ENCODE measurements at regions not wholly inside any gene's neighbourhood (a gene's known extent, or its start where the extent isn't known, plus 50 kb on each side); places are given as distances from the start of the nearest gene placed in this dataset.

DNA sequence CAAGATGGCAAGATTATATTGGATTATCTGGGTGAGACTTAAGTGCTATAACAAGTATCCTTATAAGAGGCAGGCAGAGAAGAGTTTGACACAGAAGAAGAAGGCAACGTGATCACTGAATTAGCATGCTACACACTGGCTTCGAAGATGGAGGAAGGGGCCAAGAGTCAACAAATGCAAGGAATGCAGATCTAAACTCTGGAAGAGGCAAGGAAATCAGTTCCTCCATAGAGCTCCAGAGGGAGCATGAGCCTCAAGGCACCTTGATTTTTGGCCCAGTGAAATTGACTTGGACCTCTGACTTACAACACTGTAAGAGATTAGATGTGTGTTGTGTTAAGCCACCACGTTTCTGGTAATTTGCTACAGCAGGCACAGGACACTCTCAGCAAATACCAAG, 536.4 kb upstream of the SEL1L start:
- Histone ChIP-seq H3K79me1 (ENCODE audit: low read length) (no peaks in the 10 kb centered on the region), H3K4me1 (ENCODE audit: control insufficient read depth in 1 of 2, insufficient read depth in 2 of 2, low read length in 2 of 2) (no peaks in the 10 kb centered on the region), H2AK5ac (ENCODE audit: low read length) (no peak overlapping the region), H4K8ac (ENCODE audit: low read depth, low read length) (no peak overlapping the region), H2BK120ac (ENCODE audit: insufficient read depth, low read length, poor library complexity) (no peak overlapping the region), H3K79me2 (ENCODE audit: control insufficient read depth, insufficient read depth, low read length, poor library complexity) (no peaks in the 10 kb centered on the region), H3K27me3 (ENCODE audit: insufficient read depth, low read length) (no peaks in the 10 kb centered on the region), H4K91ac (ENCODE audit: low read depth, low read length) (no peak overlapping the region), H3K14ac (ENCODE audit: low read length) (no peak overlapping the region), H3K36me3 (ENCODE audit: control insufficient read depth in 1 of 2, insufficient read depth in 2 of 2, low read length in 2 of 2) (no peaks in the 10 kb centered on the region), H2AFZ (ENCODE audit: insufficient read depth, low read length, poor library complexity) (no peak overlapping the region), H3K18ac (ENCODE audit: low read length) (no peak overlapping the region), H2BK12ac (ENCODE audit: low read length) (peak overlapping the region; percentile 31), H4K12ac (ENCODE audit: low read depth, low read length) (no peak overlapping the region), H3K27ac (ENCODE audit: low read depth, low read length) (no peak overlapping the region), H3K4ac (ENCODE audit: low read depth, low read length) (no peak overlapping the region), H3K23ac (ENCODE audit: low read length) (no peak overlapping the region), H2BK5ac (ENCODE audit: low read depth, low read length, poor library complexity) (no peak overlapping the region), H3K9ac (ENCODE audit: low read length) (no peak overlapping the region), H3K4me3 (ENCODE audit: low read depth, low read length) (no peak overlapping the region), H3K4me2 (ENCODE audit: low read length) (no peak overlapping the region), H3K9me3 (ENCODE audit: insufficient read depth, low read depth, low read length) (no peaks in the 10 kb centered on the region)
- DNase-seq = no peak
- WGBS (ENCODE audit: extremely low coverage, insufficient coverage, insufficient read length) = no CpG with 5 or more reads among the region's 3 CpGs

DNA sequence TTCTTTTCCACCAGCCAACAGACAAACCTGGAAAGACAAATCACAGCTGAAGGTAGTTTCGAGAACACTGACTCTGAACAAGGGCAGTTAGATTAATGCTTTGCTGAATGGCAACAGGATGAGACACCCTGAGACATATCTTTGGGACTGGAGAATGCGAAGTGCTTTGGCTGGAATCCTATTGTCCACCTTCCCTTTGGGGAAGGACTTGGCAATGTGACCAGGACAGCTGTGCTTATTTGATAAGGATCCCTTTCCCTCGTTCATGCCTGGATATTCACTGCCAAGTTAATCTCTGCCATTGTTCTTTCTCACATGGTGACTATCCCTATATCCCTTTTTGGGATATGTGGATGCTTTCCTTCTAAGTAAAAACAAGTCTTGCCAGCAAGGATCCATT, 537.1 kb upstream of the SEL1L start:
- DNase-seq = no peak
- Histone ChIP-seq H3K27ac (ENCODE audit: low read depth, low read length) (no peak overlapping the region), H3K4me3 (ENCODE audit: low read depth, low read length) (no peak overlapping the region), H3K18ac (ENCODE audit: low read length) (no peak overlapping the region), H3K79me2 (ENCODE audit: control insufficient read depth, insufficient read depth, low read length, poor library complexity) (no peaks in the 10 kb centered on the region), H4K8ac (ENCODE audit: low read depth, low read length) (no peak overlapping the region), H4K12ac (ENCODE audit: low read depth, low read length) (no peak overlapping the region), H2BK120ac (ENCODE audit: insufficient read depth, low read length, poor library complexity) (no peak overlapping the region), H2BK5ac (ENCODE audit: low read depth, low read length, poor library complexity) (no peak overlapping the region), H3K9me3 (ENCODE audit: insufficient read depth, low read depth, low read length) (no peaks in the 10 kb centered on the region), H3K4me1 (ENCODE audit: control insufficient read depth in 1 of 2, insufficient read depth in 2 of 2, low read length in 2 of 2) (no peaks in the 10 kb centered on the region), H3K23ac (ENCODE audit: low read length) (no peak overlapping the region), H3K4me2 (ENCODE audit: low read length) (no peak overlapping the region), H3K79me1 (ENCODE audit: low read length) (no peaks in the 10 kb centered on the region), H2AFZ (ENCODE audit: insufficient read depth, low read length, poor library complexity) (no peak overlapping the region), H2BK12ac (ENCODE audit: low read length) (no peak overlapping the region), H3K36me3 (ENCODE audit: control insufficient read depth in 1 of 2, insufficient read depth in 2 of 2, low read length in 2 of 2) (no peaks in the 10 kb centered on the region), H4K91ac (ENCODE audit: low read depth, low read length) (no peak overlapping the region), H3K14ac (ENCODE audit: low read length) (no peak overlapping the region), H3K4ac (ENCODE audit: low read depth, low read length) (no peak overlapping the region), H3K27me3 (ENCODE audit: insufficient read depth, low read length) (no peaks in the 10 kb centered on the region), H2AK5ac (ENCODE audit: low read length) (no peak overlapping the region), H3K9ac (ENCODE audit: low read length) (no peak overlapping the region)
- WGBS (ENCODE audit: extremely low coverage, insufficient coverage, insufficient read length) = no CpG with 5 or more reads among the region's 3 CpGs

DNA sequence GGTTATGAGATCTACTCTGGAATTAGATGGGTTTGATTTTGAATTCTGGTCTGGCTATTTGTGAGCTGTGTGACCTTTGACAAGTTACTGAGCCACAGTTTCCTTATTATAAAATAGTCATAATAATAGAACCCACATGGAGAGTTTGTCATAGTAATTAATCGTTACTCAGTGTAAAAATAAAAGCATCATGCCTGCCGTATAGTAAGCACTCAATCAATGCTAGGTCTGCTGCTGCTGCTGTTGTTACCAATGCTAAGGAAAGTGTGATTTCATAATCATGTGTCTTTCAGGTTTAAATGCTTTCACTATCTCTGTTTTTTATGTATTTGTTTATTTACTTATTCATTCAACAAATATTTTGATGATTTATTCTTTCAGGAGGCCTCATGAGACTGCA, 539.9 kb upstream of the SEL1L start:
- WGBS (ENCODE audit: extremely low coverage, insufficient coverage, insufficient read length) = no CpG with 5 or more reads among the region's 2 CpGs
- no peak overlapping the region for H4K91ac ChIP-seq (ENCODE audit: low read depth, low read length)
- H3K79me1 ChIP-seq (ENCODE audit: low read length) = no peaks in the 10 kb centered on the region

DNA sequence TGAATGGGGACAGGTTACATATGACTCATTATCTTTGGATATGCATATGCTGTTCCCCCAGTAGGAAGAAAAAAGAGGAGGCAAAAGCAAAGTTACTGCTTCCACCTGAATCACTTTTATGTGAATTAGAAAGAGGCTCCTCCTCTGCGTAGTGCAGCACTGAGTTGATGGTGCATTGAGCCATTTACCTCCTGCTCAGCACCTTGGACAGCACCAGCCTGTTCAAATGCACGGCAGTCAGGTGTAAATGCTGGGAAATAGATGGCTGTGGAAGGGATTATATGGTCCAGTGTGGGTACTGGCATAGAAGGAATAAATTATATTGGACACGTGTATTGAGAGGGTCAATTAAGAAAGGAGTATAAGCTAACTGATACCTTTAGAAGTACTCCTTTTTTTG, 541.9 kb upstream of the SEL1L start:
- no peak overlapping the region for H2BK120ac ChIP-seq (ENCODE audit: insufficient read depth, low read length, poor library complexity)
- H3K4me3 ChIP-seq (ENCODE audit: low read depth, low read length) = no peak overlapping the region
- no peak overlapping the region for H4K12ac ChIP-seq (ENCODE audit: low read depth, low read length)
- H4K8ac ChIP-seq (ENCODE audit: low read depth, low read length) = no peak overlapping the region
- peak in 1 of 2 donors; percentile 58 for DNase-seq
- H3K27me3 ChIP-seq (ENCODE audit: insufficient read depth, low read length) = no peaks in the 10 kb centered on the region
- H3K27ac ChIP-seq (ENCODE audit: low read depth, low read length) = no peak overlapping the region
- no peak overlapping the region for H4K91ac ChIP-seq (ENCODE audit: low read depth, low read length)
- no peaks in the 10 kb centered on the region for H3K79me1 ChIP-seq (ENCODE audit: low read length)
- H3K79me2 ChIP-seq (ENCODE audit: control insufficient read depth, insufficient read depth, low read length, poor library complexity) = no peaks in the 10 kb centered on the region
- H2BK12ac ChIP-seq (ENCODE audit: low read length) = no peak overlapping the region
- no peak overlapping the region for H3K4ac ChIP-seq (ENCODE audit: low read depth, low read length)
- H3K36me3 ChIP-seq (ENCODE audit: control insufficient read depth in 1 of 2, insufficient read depth in 2 of 2, low read length in 2 of 2) = no peaks in the 10 kb centered on the region
- no peaks in the 10 kb centered on the region for H3K9me3 ChIP-seq (ENCODE audit: insufficient read depth, low read depth, low read length)
- H3K23ac ChIP-seq (ENCODE audit: low read length) = no peak overlapping the region
- H3K4me1 ChIP-seq (ENCODE audit: control insufficient read depth in 1 of 2, insufficient read depth in 2 of 2, low read length in 2 of 2) = no peaks in the 10 kb centered on the region
- no peak overlapping the region for H3K4me2 ChIP-seq (ENCODE audit: low read length)
- no peak overlapping the region for H2BK5ac ChIP-seq (ENCODE audit: low read depth, low read length, poor library complexity)
- H3K9ac ChIP-seq (ENCODE audit: low read length) = no peak overlapping the region
- H3K18ac ChIP-seq (ENCODE audit: low read length) = no peak overlapping the region
- H3K14ac ChIP-seq (ENCODE audit: low read length) = no peak overlapping the region
- WGBS (ENCODE audit: extremely low coverage, insufficient coverage, insufficient read length) = no CpG with 5 or more reads among the region's 3 CpGs
- H2AK5ac ChIP-seq (ENCODE audit: low read length) = no peak overlapping the region
- no peak overlapping the region for H2AFZ ChIP-seq (ENCODE audit: insufficient read depth, low read length, poor library complexity)

More for the DNA sequence above, 539.9 kb upstream of the SEL1L start:
- no peak overlapping the region for H3K18ac ChIP-seq (ENCODE audit: low read length)
- H3K9me3 ChIP-seq (ENCODE audit: insufficient read depth, low read depth, low read length) = no peaks in the 10 kb centered on the region
- no peak overlapping the region for H3K4me3 ChIP-seq (ENCODE audit: low read depth, low read length)
- H3K4me2 ChIP-seq (ENCODE audit: low read length) = no peak overlapping the region
- no peak overlapping the region for H3K27ac ChIP-seq (ENCODE audit: low read depth, low read length)
- no peak overlapping the region for H4K12ac ChIP-seq (ENCODE audit: low read depth, low read length)
- H2BK120ac ChIP-seq (ENCODE audit: insufficient read depth, low read length, poor library complexity) = no peak overlapping the region
- H4K8ac ChIP-seq (ENCODE audit: low read depth, low read length) = no peak overlapping the region
- H3K23ac ChIP-seq (ENCODE audit: low read length) = no peak overlapping the region
- H3K9ac ChIP-seq (ENCODE audit: low read length) = no peak overlapping the region
- no peak overlapping the region for H2BK12ac ChIP-seq (ENCODE audit: low read length)
- H3K14ac ChIP-seq (ENCODE audit: low read length) = no peak overlapping the region
- H2AK5ac ChIP-seq (ENCODE audit: low read length) = no peak overlapping the region
- H3K4ac ChIP-seq (ENCODE audit: low read depth, low read length) = no peak overlapping the region
- no peak overlapping the region for H2BK5ac ChIP-seq (ENCODE audit: low read depth, low read length, poor library complexity)
- no peaks in the 10 kb centered on the region for H3K79me2 ChIP-seq (ENCODE audit: control insufficient read depth, insufficient read depth, low read length, poor library complexity)
- H3K4me1 ChIP-seq (ENCODE audit: control insufficient read depth in 1 of 2, insufficient read depth in 2 of 2, low read length in 2 of 2) = no peaks in the 10 kb centered on the region
- no peaks in the 10 kb centered on the region for H3K27me3 ChIP-seq (ENCODE audit: insufficient read depth, low read length)
- H3K36me3 ChIP-seq (ENCODE audit: control insufficient read depth in 1 of 2, insufficient read depth in 2 of 2, low read length in 2 of 2) = no peaks in the 10 kb centered on the region
- H2AFZ ChIP-seq (ENCODE audit: insufficient read depth, low read length, poor library complexity) = no peak overlapping the region
- DNase-seq = no peak
